Neural progenitor cell (in vitro differentiated cells): ENCODE measurements at regions not wholly inside any gene's neighbourhood (a gene's known extent, or its start where the extent isn't known, plus 50 kb on each side); places are given as distances from the start of the nearest gene placed in this dataset.

ENCODE experiments used
- DNase-seq: peaks from one replicate; pipeline ENCODE4 v3.0.0-alpha.2; 2016; ENCODE audit warnings: low spot score
- H2AFZ ChIP-seq: fragments of 200-600 bp; sonication (generic); replicated peaks from 2 replicates; pipeline ENCODE4 v1.6.1; 2016; ENCODE audit warnings: antibody characterized with exemption
- H3F3A ChIP-seq: fragments of 200-600 bp; sonication (generic); 2 replicates; pipeline ENCODE4 v1.6.1; 2016; ENCODE audit warnings: antibody characterized with exemption, low read depth
- H3K27ac ChIP-seq: fragments of 200-600 bp; sonication (generic); 2 replicates; pipeline ENCODE4 v1.5.1; 2016; ENCODE audit warnings: mild to moderate bottlenecking
- H3K27me3 ChIP-seq: fragments of 200-600 bp; sonication (generic); 2 replicates; pipeline ENCODE4 v1.6.1; 2016; ENCODE audit warnings: mild to moderate bottlenecking, moderate library complexity
- H3K36me3 ChIP-seq: fragments of 200-600 bp; sonication (generic); 2 replicates; pipeline ENCODE4 v1.5.1; 2016
- H3K4me1 ChIP-seq: fragments of 200-600 bp; sonication (generic); 2 replicates; pipeline ENCODE4 v1.6.1; 2016; ENCODE audit warnings: mixed run types
- H3K4me2 ChIP-seq: fragments of 200-600 bp; sonication (generic); 2 replicates; pipeline ENCODE4 v1.6.1; 2016
- H3K4me3 ChIP-seq: fragments of 200-600 bp; sonication (generic); 2 replicates; pipeline ENCODE4 v1.5.1; 2016
- H3K79me2 ChIP-seq: fragments of 200-600 bp; sonication (generic); 2 replicates; pipeline ENCODE4 v1.6.1; 2016; ENCODE audit warnings: low read depth
- H3K9ac ChIP-seq: fragments of 200-600 bp; sonication (generic); 2 replicates; pipeline ENCODE4 v1.6.1; 2016
- H3K9me3 ChIP-seq: fragments of 200-600 bp; sonication (generic); 2 replicates; pipeline ENCODE4 v1.5.1; 2016; ENCODE audit warnings: low read depth
- H4K20me1 ChIP-seq: fragments of 200-600 bp; sonication (generic); 2 replicates; pipeline ENCODE4 v1.6.1; 2016; ENCODE audit warnings: low read depth
- H3K27ac Mint-ChIP-seq: 3 replicates; pipeline ENCODE4 v1.8.0; 2021; ENCODE audit warnings: mixed read lengths
- H3K27me3 Mint-ChIP-seq: 2 replicates; pipeline ENCODE4 v1.8.0; 2022; ENCODE audit warnings: low read depth, mild to moderate bottlenecking, inconsistent platforms, moderate library complexity, mixed read lengths; ENCODE audit not compliant: insufficient read depth
- H3K36me3 Mint-ChIP-seq: 3 replicates; pipeline ENCODE4 v1.8.0; 2021; ENCODE audit warnings: mixed read lengths
- H3K4me1 Mint-ChIP-seq: 3 replicates; pipeline ENCODE4 v1.8.0; 2021; ENCODE audit warnings: mixed read lengths
- H3K4me3 Mint-ChIP-seq: 3 replicates; pipeline ENCODE4 v1.8.0; 2021; ENCODE audit warnings: mild to moderate bottlenecking, moderate library complexity, mixed read lengths
- H3K9me3 Mint-ChIP-seq: 3 replicates; pipeline ENCODE4 v1.8.0; 2020; ENCODE audit warnings: mixed read lengths
- CTCF ChIP-seq: fragments of 200-600 bp; sonication (generic); IDR thresholded peaks from 2 replicates; pipeline ENCODE4 v1.5.1; 2017; ENCODE audit warnings: antibody characterized with exemption, mild to moderate bottlenecking
- EZH2 ChIP-seq: fragments of 200-600 bp; sonication (generic); IDR thresholded peaks from 2 replicates; pipeline ENCODE4 v1.6.1; 2017; ENCODE audit warnings: antibody characterized with exemption, mild to moderate bottlenecking, moderate library complexity
- EZH2phosphoT487 ChIP-seq: fragments of 200-600 bp; sonication (generic); IDR thresholded peaks from 2 replicates; pipeline ENCODE4 v1.6.1; 2017; ENCODE audit warnings: antibody characterized with exemption

GRCh38 chr17:34825102-34825501 is 136.2 kb downstream of the CCT6B start:
- no peaks in the 10 kb centered on the region for H3K79me2 ChIP-seq
- H3K4me1 Mint-ChIP-seq: peaks cover 21% of the 10 kb centered on the region
- H3K4me3 ChIP-seq: no peak overlapping the region
- H3K27me3 ChIP-seq: peaks cover 27% of the 10 kb centered on the region
- H3K4me2 ChIP-seq: no peak overlapping the region
- H2AFZ ChIP-seq: no peak overlapping the region
- TF ChIP-seq EZH2phosphoT487 (no peak), EZH2 (no peak), CTCF (no peak)
- no peak overlapping the region for H3K27ac ChIP-seq
- peaks cover 17% of the 10 kb centered on the region for H3K27me3 Mint-ChIP-seq
- H3K9ac ChIP-seq: no peak overlapping the region
- H3K36me3 ChIP-seq: no peaks in the 10 kb centered on the region
- no peaks in the 10 kb centered on the region for H3F3A ChIP-seq
- peaks cover 18% of the 10 kb centered on the region for H3K4me1 ChIP-seq
- no peaks in the 10 kb centered on the region for H4K20me1 ChIP-seq
- no peaks in the 10 kb centered on the region for H3K36me3 Mint-ChIP-seq
- H3K4me3 Mint-ChIP-seq: no peak overlapping the region
- no peak overlapping the region for H3K27ac Mint-ChIP-seq
- H3K9me3 Mint-ChIP-seq: no peaks in the 10 kb centered on the region
- DNase-seq: no peak
- H3K9me3 ChIP-seq: no peaks in the 10 kb centered on the region

- H3K9me3 ChIP-seq: no peaks in the 10 kb centered on the region
- Mint-ChIP-seq H3K27ac (no peak overlapping the region), H3K4me3 (no peak overlapping the region)
Observed at GRCh38 chr17:34823023-34823422, 138.2 kb downstream of the CCT6B start.

GRCh38 chr17:34822007-34822739 is 139.1 kb downstream of the CCT6B start:
- H3K36me3 ChIP-seq: no peaks in the 10 kb centered on the region
- H3K9me3 ChIP-seq: no peaks in the 10 kb centered on the region
- peaks cover 3% of the 10 kb centered on the region for H3F3A ChIP-seq
- peaks cover 15% of the 10 kb centered on the region for H3K4me1 ChIP-seq
- peaks cover 4% of the 10 kb centered on the region for H4K20me1 ChIP-seq
- H3K9me3 Mint-ChIP-seq: no peaks in the 10 kb centered on the region
- no peak overlapping the region for H2AFZ ChIP-seq
- peaks cover 17% of the 10 kb centered on the region for H3K27me3 Mint-ChIP-seq
- no peaks in the 10 kb centered on the region for H3K79me2 ChIP-seq
- H3K4me3 Mint-ChIP-seq: no peak overlapping the region
- no peak overlapping the region for H3K4me2 ChIP-seq
- H3K27ac Mint-ChIP-seq: no peak overlapping the region
- no peaks in the 10 kb centered on the region for H3K36me3 Mint-ChIP-seq
- H3K4me3 ChIP-seq: no peak overlapping the region
- DNase-seq: no peak
- H3K27ac ChIP-seq: no peak overlapping the region
- peaks cover 56% of the 10 kb centered on the region for H3K27me3 ChIP-seq
- no peak overlapping the region for H3K9ac ChIP-seq
- H3K4me1 Mint-ChIP-seq: peaks cover 38% of the 10 kb centered on the region
- no peak for TF ChIP-seq EZH2phosphoT487
- TF ChIP-seq EZH2: no peak
- no peak for TF ChIP-seq CTCF

More at GRCh38 chr17:34823023-34823422, 138.2 kb downstream of the CCT6B start:
- H3K27me3 ChIP-seq: peaks cover 47% of the 10 kb centered on the region
- no peak overlapping the region for H3K27ac ChIP-seq
- no peak for DNase-seq
- no peak overlapping the region for H3K4me2 ChIP-seq
- no peak overlapping the region for H2AFZ ChIP-seq
- peaks cover 12% of the 10 kb centered on the region for H3K4me1 ChIP-seq
- H3F3A ChIP-seq: no peaks in the 10 kb centered on the region
- TF ChIP-seq CTCF (no peak), EZH2 (no peak), EZH2phosphoT487 (no peak)
- Mint-ChIP-seq H3K4me1 (peaks cover 30% of the 10 kb centered on the region), H3K9me3 (no peaks in the 10 kb centered on the region), H3K27me3 (peaks cover 21% of the 10 kb centered on the region), H3K36me3 (no peaks in the 10 kb centered on the region)
- no peaks in the 10 kb centered on the region for H3K36me3 ChIP-seq
- H3K9ac ChIP-seq: no peak overlapping the region
- no peaks in the 10 kb centered on the region for H4K20me1 ChIP-seq
- no peaks in the 10 kb centered on the region for H3K79me2 ChIP-seq
- no peak overlapping the region for H3K4me3 ChIP-seq
